ENCODE measurements at regions not wholly inside any gene's neighbourhood (a gene's known extent, or its start where the extent isn't known, plus 50 kb on each side); places are given as distances from the start of the nearest gene placed in this dataset.

DNA sequence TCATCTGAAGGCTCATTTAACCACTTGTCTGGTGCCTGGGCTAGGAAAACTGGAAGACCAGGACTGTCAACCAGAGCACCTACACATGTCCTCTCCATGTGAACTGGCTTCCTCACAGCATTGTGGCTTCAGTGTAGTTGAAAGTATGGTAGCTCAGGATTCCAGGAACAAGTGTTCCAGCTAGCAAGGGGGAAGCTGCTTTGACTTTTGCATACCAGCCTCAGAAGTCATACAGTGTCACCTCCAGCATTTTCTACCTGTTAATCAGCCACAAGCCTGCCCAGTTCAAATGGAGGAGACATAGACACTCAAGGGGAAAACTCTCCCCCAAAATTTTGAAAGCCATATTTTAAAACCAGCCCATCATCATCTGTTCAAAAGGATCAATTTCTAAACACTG lies 212.8 kb upstream of the CAND1 start:
- Histone ChIP-seq H4K20me1 (ENCODE audit: insufficient read depth) (no peaks in the 10 kb centered on the region), H3K4me3 (ENCODE audit: low read length) (no peak overlapping the region), H3K9ac (ENCODE audit: low read length) (no peak overlapping the region), H2AFZ (ENCODE audit: low read depth, low read length) (no peak overlapping the region), H3K9me3 (ENCODE audit: low read length) (no peaks in the 10 kb centered on the region), H3K4me2 (ENCODE audit: low read length) (no peak overlapping the region), H3K27me3 (ENCODE audit: insufficient read depth, low read depth, low read length) (no peaks in the 10 kb centered on the region), H3K27ac (ENCODE audit: low read length) (no peak overlapping the region), H3K79me2 (replicated peaks; ENCODE audit: insufficient read depth, low read length) (peaks cover 24% of the 10 kb centered on the region), H3K9me2 (ENCODE audit: insufficient read depth, low read length) (no peaks in the 10 kb centered on the region), H3K36me3 (ENCODE audit: insufficient read depth, low read length) (no peaks in the 10 kb centered on the region), H3F3A (ENCODE audit: insufficient read depth, low read length, poor library complexity, severe bottlenecking) (no peaks in the 10 kb centered on the region)
- TF ChIP-seq, protein P1, sequence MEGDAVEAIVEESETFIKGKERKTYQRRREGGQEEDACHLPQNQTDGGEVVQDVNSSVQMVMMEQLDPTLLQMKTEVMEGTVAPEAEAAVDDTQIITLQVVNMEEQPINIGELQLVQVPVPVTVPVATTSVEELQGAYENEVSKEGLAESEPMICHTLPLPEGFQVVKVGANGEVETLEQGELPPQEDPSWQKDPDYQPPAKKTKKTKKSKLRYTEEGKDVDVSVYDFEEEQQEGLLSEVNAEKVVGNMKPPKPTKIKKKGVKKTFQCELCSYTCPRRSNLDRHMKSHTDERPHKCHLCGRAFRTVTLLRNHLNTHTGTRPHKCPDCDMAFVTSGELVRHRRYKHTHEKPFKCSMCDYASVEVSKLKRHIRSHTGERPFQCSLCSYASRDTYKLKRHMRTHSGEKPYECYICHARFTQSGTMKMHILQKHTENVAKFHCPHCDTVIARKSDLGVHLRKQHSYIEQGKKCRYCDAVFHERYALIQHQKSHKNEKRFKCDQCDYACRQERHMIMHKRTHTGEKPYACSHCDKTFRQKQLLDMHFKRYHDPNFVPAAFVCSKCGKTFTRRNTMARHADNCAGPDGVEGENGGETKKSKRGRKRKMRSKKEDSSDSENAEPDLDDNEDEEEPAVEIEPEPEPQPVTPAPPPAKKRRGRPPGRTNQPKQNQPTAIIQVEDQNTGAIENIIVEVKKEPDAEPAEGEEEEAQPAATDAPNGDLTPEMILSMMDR (IDR thresholded peaks at IDR 0.05; ENCODE audit: poor library complexity, severe bottlenecking) = no peak
- no peak for TF ChIP-seq RAD21 (conservative IDR thresholded peaks at IDR 0.05)
- TF ChIP-seq, protein P2, sequence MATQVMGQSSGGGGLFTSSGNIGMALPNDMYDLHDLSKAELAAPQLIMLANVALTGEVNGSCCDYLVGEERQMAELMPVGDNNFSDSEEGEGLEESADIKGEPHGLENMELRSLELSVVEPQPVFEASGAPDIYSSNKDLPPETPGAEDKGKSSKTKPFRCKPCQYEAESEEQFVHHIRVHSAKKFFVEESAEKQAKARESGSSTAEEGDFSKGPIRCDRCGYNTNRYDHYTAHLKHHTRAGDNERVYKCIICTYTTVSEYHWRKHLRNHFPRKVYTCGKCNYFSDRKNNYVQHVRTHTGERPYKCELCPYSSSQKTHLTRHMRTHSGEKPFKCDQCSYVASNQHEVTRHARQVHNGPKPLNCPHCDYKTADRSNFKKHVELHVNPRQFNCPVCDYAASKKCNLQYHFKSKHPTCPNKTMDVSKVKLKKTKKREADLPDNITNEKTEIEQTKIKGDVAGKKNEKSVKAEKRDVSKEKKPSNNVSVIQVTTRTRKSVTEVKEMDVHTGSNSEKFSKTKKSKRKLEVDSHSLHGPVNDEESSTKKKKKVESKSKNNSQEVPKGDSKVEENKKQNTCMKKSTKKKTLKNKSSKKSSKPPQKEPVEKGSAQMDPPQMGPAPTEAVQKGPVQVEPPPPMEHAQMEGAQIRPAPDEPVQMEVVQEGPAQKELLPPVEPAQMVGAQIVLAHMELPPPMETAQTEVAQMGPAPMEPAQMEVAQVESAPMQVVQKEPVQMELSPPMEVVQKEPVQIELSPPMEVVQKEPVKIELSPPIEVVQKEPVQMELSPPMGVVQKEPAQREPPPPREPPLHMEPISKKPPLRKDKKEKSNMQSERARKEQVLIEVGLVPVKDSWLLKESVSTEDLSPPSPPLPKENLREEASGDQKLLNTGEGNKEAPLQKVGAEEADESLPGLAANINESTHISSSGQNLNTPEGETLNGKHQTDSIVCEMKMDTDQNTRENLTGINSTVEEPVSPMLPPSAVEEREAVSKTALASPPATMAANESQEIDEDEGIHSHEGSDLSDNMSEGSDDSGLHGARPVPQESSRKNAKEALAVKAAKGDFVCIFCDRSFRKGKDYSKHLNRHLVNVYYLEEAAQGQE (IDR thresholded peaks at IDR 0.05; ENCODE audit: borderline replicate concordance) = no peak

DNA sequence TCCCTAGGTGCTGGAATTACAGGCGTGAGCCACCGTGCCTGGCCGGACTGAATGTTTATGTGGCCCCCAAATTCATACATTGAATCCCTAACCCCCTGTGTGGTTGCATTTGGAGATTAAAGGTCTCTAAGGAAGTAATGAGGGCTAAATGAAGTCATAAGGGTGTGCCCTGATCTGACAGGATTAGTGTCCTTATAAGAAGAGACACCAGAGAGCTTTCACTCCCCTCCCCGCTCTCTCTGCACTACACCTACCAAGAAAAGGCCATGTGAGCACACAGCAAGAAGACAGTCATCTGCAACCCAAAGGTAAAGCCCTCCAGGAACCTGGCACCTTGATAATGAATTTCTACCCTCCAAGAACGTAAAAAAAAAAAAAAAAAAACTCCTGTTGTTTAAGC lies 212.1 kb upstream of the CAND1 start:
- Histone ChIP-seq H3K27ac (ENCODE audit: low read length) (no peak overlapping the region), H3K4me3 (ENCODE audit: low read length) (no peak overlapping the region), H3K79me2 (replicated peaks; ENCODE audit: insufficient read depth, low read length) (peaks cover 23% of the 10 kb centered on the region), H3K36me3 (ENCODE audit: insufficient read depth, low read length) (no peaks in the 10 kb centered on the region), H3K4me2 (ENCODE audit: low read length) (no peak overlapping the region), H3F3A (ENCODE audit: insufficient read depth, low read length, poor library complexity, severe bottlenecking) (no peaks in the 10 kb centered on the region), H3K9me2 (ENCODE audit: insufficient read depth, low read length) (no peaks in the 10 kb centered on the region), H3K9me3 (ENCODE audit: low read length) (no peaks in the 10 kb centered on the region), H3K9ac (ENCODE audit: low read length) (no peak overlapping the region), H4K20me1 (ENCODE audit: insufficient read depth) (no peaks in the 10 kb centered on the region), H2AFZ (ENCODE audit: low read depth, low read length) (no peak overlapping the region), H3K27me3 (ENCODE audit: insufficient read depth, low read depth, low read length) (no peaks in the 10 kb centered on the region)
- TF ChIP-seq RAD21 (conservative IDR thresholded peaks at IDR 0.05) (no peak), TAF1 (IDR thresholded peaks at IDR 0.05; ENCODE audit: low read depth) (no peak), EZH2 (IDR thresholded peaks at IDR 0.05; ENCODE audit: borderline replicate concordance, insufficient read depth, low read length, poor library complexity, severe bottlenecking) (no peak), MXI1 (conservative IDR thresholded peaks at IDR 0.05; ENCODE audit: poor library complexity, severe bottlenecking) (no peak), POLR2AphosphoS5 (IDR thresholded peaks at IDR 0.05) (no peak), SMC3 (conservative IDR thresholded peaks at IDR 0.05; ENCODE audit: poor library complexity) (no peak), EP300 (conservative IDR thresholded peaks at IDR 0.05; ENCODE audit: poor library complexity, severe bottlenecking) (no peak)
- TF ChIP-seq, protein P1 (IDR thresholded peaks at IDR 0.05; ENCODE audit: poor library complexity, severe bottlenecking) = no peak
- TF ChIP-seq, protein P2 (IDR thresholded peaks at IDR 0.05; ENCODE audit: borderline replicate concordance) = no peak
